H9 (cell line): ENCODE measurements at regions not wholly inside any gene's neighbourhood (a gene's known extent, or its start where the extent isn't known, plus 50 kb on each side); places are given as distances from the start of the nearest gene placed in this dataset.

Experiments used
- DNase-seq: peaks from one replicate; pipeline ENCODE4 v3.0.0-alpha.2; 2017
- H2AFZ ChIP-seq: one replicate; pipeline ENCODE4 v1.6.1; 2013; ENCODE audit warnings: mild to moderate bottlenecking, low read length, control low read depth, moderate library complexity
- H2AK5ac ChIP-seq: 2 replicates; pipeline ENCODE4 v1.6.1; 2013; ENCODE audit warnings: low read length, control low read depth, mixed read lengths; ENCODE audit not compliant: insufficient read length
- H2BK120ac ChIP-seq: one replicate; pipeline ENCODE4 v1.6.1; 2013; ENCODE audit warnings: low read depth, mild to moderate bottlenecking, low read length, control low read depth, inconsistent platforms; ENCODE audit not compliant: poor library complexity, severe bottlenecking
- H2BK12ac ChIP-seq: 2 replicates; pipeline ENCODE4 v1.6.1; 2013; ENCODE audit warnings: low read length, control low read depth, mixed read lengths, low read depth; ENCODE audit not compliant: insufficient read length
- H2BK15ac ChIP-seq: 2 replicates; pipeline ENCODE4 v1.6.1; 2013; ENCODE audit warnings: low read depth, low read length, control low read depth
- H2BK20ac ChIP-seq: one replicate; pipeline ENCODE4 v1.6.1; 2013; ENCODE audit warnings: low read depth, mild to moderate bottlenecking, low read length, control low read depth, inconsistent platforms; ENCODE audit not compliant: poor library complexity, severe bottlenecking
- H2BK5ac ChIP-seq: 2 replicates; pipeline ENCODE4 v1.6.1; 2013; ENCODE audit warnings: low read length, control low read depth, mixed read lengths; ENCODE audit not compliant: insufficient read length
- H3K14ac ChIP-seq: 2 replicates; pipeline ENCODE4 v1.6.1; 2013; ENCODE audit warnings: low read length, control low read depth; ENCODE audit not compliant: insufficient read depth
- H3K18ac ChIP-seq: 2 replicates; pipeline ENCODE4 v1.6.1; 2013; ENCODE audit warnings: low read depth, mild to moderate bottlenecking, mixed read lengths, low read length, control low read depth; ENCODE audit not compliant: insufficient read length
- H3K23ac ChIP-seq: 2 replicates; pipeline ENCODE4 v1.6.1; 2013; ENCODE audit warnings: low read length, control low read depth, mixed read lengths, low read depth; ENCODE audit not compliant: insufficient read length
- H3K23me2 ChIP-seq: 2 replicates; pipeline ENCODE4 v1.6.1; 2013; ENCODE audit warnings: low read depth, mild to moderate bottlenecking, mixed read lengths, low read length, control low read depth; ENCODE audit not compliant: insufficient read length, poor library complexity, severe bottlenecking
- H3K27ac ChIP-seq: 2 replicates; pipeline ENCODE4 v1.5.1; 2013; ENCODE audit warnings: low read length, control low read depth, mixed read lengths, low read depth; ENCODE audit not compliant: insufficient read length
- H3K27me3 ChIP-seq: 2 replicates; pipeline ENCODE4 v1.6.1; 2013; ENCODE audit warnings: low read length, control low read depth, inconsistent platforms; ENCODE audit not compliant: insufficient read depth
- H3K4ac ChIP-seq: 2 replicates; pipeline ENCODE4 v1.6.1; 2013; ENCODE audit warnings: low read depth, mild to moderate bottlenecking, control low read depth, inconsistent platforms, low read length, moderate library complexity
- H3K4me1 ChIP-seq: 2 replicates; pipeline ENCODE4 v1.6.1; 2013; ENCODE audit warnings: low read length, control low read depth, inconsistent platforms; ENCODE audit not compliant: insufficient read depth
- H3K4me2 ChIP-seq: 2 replicates; pipeline ENCODE4 v1.6.1; 2013; ENCODE audit warnings: low read length, control low read depth, mixed read lengths; ENCODE audit not compliant: insufficient read length, insufficient read depth
- H3K56ac ChIP-seq: 2 replicates; pipeline ENCODE4 v1.6.1; 2013; ENCODE audit warnings: low read depth, mild to moderate bottlenecking, mixed read lengths, low read length, control low read depth; ENCODE audit not compliant: insufficient read length
- H3K79me1 ChIP-seq: 2 replicates; pipeline ENCODE4 v1.6.1; 2013; ENCODE audit warnings: low read depth, mild to moderate bottlenecking, moderate library complexity, low read length, control low read depth, inconsistent platforms; ENCODE audit not compliant: insufficient read depth, poor library complexity, severe bottlenecking
- H3K79me2 ChIP-seq: 2 replicates; pipeline ENCODE4 v1.6.1; 2013; ENCODE audit warnings: low read length, control low read depth, inconsistent platforms; ENCODE audit not compliant: insufficient read depth
- H3K9ac ChIP-seq: 2 replicates; pipeline ENCODE4 v1.6.1; 2013; ENCODE audit warnings: low read length, control low read depth, mixed read lengths; ENCODE audit not compliant: insufficient read length; ENCODE audit errors: extremely low read depth
- H3K9me3 ChIP-seq: one replicate; pipeline ENCODE4 v1.6.1; 2013; ENCODE audit warnings: low read depth, low read length, inconsistent platforms; ENCODE audit not compliant: control insufficient read depth
- H3T11ph ChIP-seq: one replicate; pipeline ENCODE4 v1.6.1; 2013; ENCODE audit warnings: mild to moderate bottlenecking, low read length, control low read depth, inconsistent platforms
- H4K20me1 ChIP-seq: one replicate; pipeline ENCODE4 v1.6.1; 2013; ENCODE audit not compliant: control insufficient read depth, insufficient read length, insufficient read depth
- H4K5ac ChIP-seq: 2 replicates; pipeline ENCODE4 v1.6.1; 2013; ENCODE audit warnings: low read depth, mild to moderate bottlenecking, mixed read lengths, low read length, control low read depth; ENCODE audit not compliant: insufficient read length
- H4K8ac ChIP-seq: replicated peaks from 2 replicates; pipeline ENCODE4 v1.6.1; 2013; ENCODE audit warnings: low read length, control low read depth, mixed read lengths, low read depth; ENCODE audit not compliant: insufficient read length
- H4K91ac ChIP-seq: 2 replicates; pipeline ENCODE4 v1.6.1; 2013; ENCODE audit warnings: low read depth, mild to moderate bottlenecking, moderate library complexity, mixed read lengths, low read length, control low read depth; ENCODE audit not compliant: insufficient read length
- H3K27ac Mint-ChIP-seq, 3 experiments: 2 replicates in 2 of 3; 3 replicates in 1 of 3; pipeline ENCODE4 v1.8.0; 2020 to 2021; ENCODE audit warnings: mixed read lengths in 3 of 3, mild to moderate bottlenecking in 1 of 3, moderate library complexity in 1 of 3
- H3K27me3 Mint-ChIP-seq: 2 replicates; pipeline ENCODE4 v1.8.0; 2021; ENCODE audit warnings: low read depth, mild to moderate bottlenecking, moderate library complexity, mixed read lengths
- H3K36me3 Mint-ChIP-seq, 3 experiments: 2 replicates in 2 of 3; 3 replicates in 1 of 3; pipeline ENCODE4 v1.8.0; 2020 to 2021; ENCODE audit warnings: low read depth in 3 of 3, mixed read lengths in 3 of 3; ENCODE audit not compliant: insufficient read depth in 1 of 3
- H3K4me1 Mint-ChIP-seq, 2 experiments: 2 replicates each; pipeline ENCODE4 v1.8.0; 2020; ENCODE audit warnings: mixed read lengths in 2 of 2
- H3K4me3 Mint-ChIP-seq, 2 experiments: 2 replicates in 1 of 2; 3 replicates in 1 of 2; pipeline ENCODE4 v1.8.0; 2020 to 2021; ENCODE audit warnings: mild to moderate bottlenecking in 2 of 2, mixed read lengths in 2 of 2, moderate library complexity in 1 of 2
- H3K9me3 Mint-ChIP-seq, 2 experiments: 2 replicates in 1 of 2; 3 replicates in 1 of 2; pipeline ENCODE4 v1.8.0; 2020; ENCODE audit warnings: mild to moderate bottlenecking in 2 of 2, mixed read lengths in 2 of 2, moderate library complexity in 1 of 2
- WGBS: extraction: QIAGEN DNeasy Blood & Tissue Kit; methylation state at CpG from one replicate; pipeline ENCODE4 v1.1.7; 2013; ENCODE audit warnings: missing lambda C conversion rate, low lambda C conversion rate, mixed read lengths; ENCODE audit not compliant: insufficient read length; ENCODE audit errors: extremely low coverage; 5-methylcytosine and 5-hydroxymethylcytosine counted together
- TF ChIP-seq, protein P1 (sequence below): fragments of 200-600 bp; sonication (generic); conservative IDR thresholded peaks from 3 replicates; pipeline ENCODE4 v1.8.0; 2021; ENCODE audit warnings: antibody characterized with exemption, mild to moderate bottlenecking

DNA sequence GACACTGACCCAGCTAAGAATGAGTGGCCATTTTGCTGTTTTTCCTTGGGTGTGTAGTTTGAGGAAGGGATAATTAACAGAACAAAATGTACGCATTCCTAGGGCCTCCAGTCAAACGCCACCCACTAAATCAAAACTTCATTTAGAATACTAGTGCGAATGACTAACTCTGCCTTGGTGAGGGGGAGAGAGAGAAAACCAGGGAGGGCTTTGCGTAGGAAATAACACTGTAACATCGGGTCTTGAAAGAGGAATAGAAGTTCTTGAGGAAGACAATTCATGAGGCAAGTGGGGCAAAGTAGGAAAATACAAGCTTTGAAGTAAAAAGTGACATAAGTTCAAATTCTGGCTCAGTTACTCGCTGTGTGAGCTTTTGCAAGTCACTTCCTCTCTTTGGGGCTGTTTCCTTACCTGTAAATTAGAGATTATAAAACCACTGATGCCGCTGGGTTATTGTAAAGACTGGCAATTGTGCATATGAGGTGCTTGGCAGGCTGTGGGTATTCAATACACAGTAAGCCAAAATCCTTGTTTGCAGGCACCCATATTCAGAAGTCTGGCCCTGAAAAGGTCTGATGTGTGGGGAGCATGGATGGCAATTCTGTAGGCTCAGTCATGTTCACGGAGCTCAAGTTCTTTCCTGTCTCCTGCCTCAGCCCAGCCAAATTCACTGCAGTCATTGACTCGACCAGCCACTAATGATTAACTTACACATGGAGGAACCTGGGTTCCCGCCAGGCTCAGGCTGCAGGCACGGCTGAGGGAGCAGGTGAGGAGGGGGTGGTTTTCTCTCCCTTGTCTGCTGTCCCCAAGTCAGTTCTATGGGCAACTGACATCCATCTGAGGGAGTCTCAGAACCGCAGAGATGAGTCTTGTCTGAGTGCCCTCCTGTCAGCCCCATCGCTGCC lies 140.3 kb upstream of the CSF3R start:
- TF ChIP-seq, protein P1, sequence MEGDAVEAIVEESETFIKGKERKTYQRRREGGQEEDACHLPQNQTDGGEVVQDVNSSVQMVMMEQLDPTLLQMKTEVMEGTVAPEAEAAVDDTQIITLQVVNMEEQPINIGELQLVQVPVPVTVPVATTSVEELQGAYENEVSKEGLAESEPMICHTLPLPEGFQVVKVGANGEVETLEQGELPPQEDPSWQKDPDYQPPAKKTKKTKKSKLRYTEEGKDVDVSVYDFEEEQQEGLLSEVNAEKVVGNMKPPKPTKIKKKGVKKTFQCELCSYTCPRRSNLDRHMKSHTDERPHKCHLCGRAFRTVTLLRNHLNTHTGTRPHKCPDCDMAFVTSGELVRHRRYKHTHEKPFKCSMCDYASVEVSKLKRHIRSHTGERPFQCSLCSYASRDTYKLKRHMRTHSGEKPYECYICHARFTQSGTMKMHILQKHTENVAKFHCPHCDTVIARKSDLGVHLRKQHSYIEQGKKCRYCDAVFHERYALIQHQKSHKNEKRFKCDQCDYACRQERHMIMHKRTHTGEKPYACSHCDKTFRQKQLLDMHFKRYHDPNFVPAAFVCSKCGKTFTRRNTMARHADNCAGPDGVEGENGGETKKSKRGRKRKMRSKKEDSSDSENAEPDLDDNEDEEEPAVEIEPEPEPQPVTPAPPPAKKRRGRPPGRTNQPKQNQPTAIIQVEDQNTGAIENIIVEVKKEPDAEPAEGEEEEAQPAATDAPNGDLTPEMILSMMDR = no peak

More for the DNA sequence above, 140.3 kb upstream of the CSF3R start:
- Histone ChIP-seq H3K56ac (no peak overlapping the region), H4K8ac (no peak overlapping the region), H3K4me1 (peaks cover 7% of the 10 kb centered on the region; the same call in 1 of the 2 replicates), H3K79me1 (no peaks in the 10 kb centered on the region), H3K9me3 (no peaks in the 10 kb centered on the region), H3K14ac (no peak overlapping the region), H3K4me2 (no peak overlapping the region), H3K27me3 (no peaks in the 10 kb centered on the region), H2AK5ac (no peak overlapping the region), H3K23ac (no peak overlapping the region), H3K18ac (no peak overlapping the region), H2BK12ac (no peak overlapping the region), H3K79me2 (no peaks in the 10 kb centered on the region), H2BK15ac (no peak overlapping the region), H3K9ac (no peak overlapping the region), H2BK120ac (no peak overlapping the region), H3K4ac (no peak overlapping the region), H4K91ac (no peak overlapping the region), H2AFZ (no peak overlapping the region), H2BK5ac (no peak overlapping the region), H3K27ac (no peak overlapping the region), H4K20me1 (no peaks in the 10 kb centered on the region), H3T11ph (no peak overlapping the region), H3K23me2 (no peaks in the 10 kb centered on the region), H2BK20ac (no peak overlapping the region), H4K5ac (no peak overlapping the region)
- Mint-ChIP-seq H3K4me3 (no peak overlapping the region), H3K27ac (no peak overlapping the region; a peak in 1 of 7 replicates), H3K27me3 (peaks cover 3% of the 10 kb centered on the region; the same call in 1 of the 2 replicates), H3K9me3 (peaks cover 13 to 14% of the 10 kb centered on the region in 2 experiments), H3K4me1 (peaks cover 16 to 32% of the 10 kb centered on the region in 2 experiments), H3K36me3 (peaks cover 0 to 13% (median 0%) of the 10 kb centered on the region in 3 experiments; a peak in 1 of 7 replicates)
- WGBS = no CpG with 5 or more reads among the region's 13 CpGs
- no peak for DNase-seq
